H9 (cell line): ENCODE measurements at regions not wholly inside any gene's neighbourhood (a gene's known extent, or its start where the extent isn't known, plus 50 kb on each side); places are given as distances from the start of the nearest gene placed in this dataset.

Experiments
- DNase-seq: peaks from one replicate; pipeline ENCODE4 v3.0.0-alpha.2; 2017
- H2AFZ ChIP-seq: one replicate; pipeline ENCODE4 v1.6.1; 2013; ENCODE audit warnings: mild to moderate bottlenecking, low read length, control low read depth, moderate library complexity
- H2AK5ac ChIP-seq: 2 replicates; pipeline ENCODE4 v1.6.1; 2013; ENCODE audit warnings: low read length, control low read depth, mixed read lengths; ENCODE audit not compliant: insufficient read length
- H2BK120ac ChIP-seq: one replicate; pipeline ENCODE4 v1.6.1; 2013; ENCODE audit warnings: low read depth, mild to moderate bottlenecking, low read length, control low read depth, inconsistent platforms; ENCODE audit not compliant: poor library complexity, severe bottlenecking
- H2BK12ac ChIP-seq: 2 replicates; pipeline ENCODE4 v1.6.1; 2013; ENCODE audit warnings: low read length, control low read depth, mixed read lengths, low read depth; ENCODE audit not compliant: insufficient read length
- H2BK15ac ChIP-seq: 2 replicates; pipeline ENCODE4 v1.6.1; 2013; ENCODE audit warnings: low read depth, low read length, control low read depth
- H2BK20ac ChIP-seq: one replicate; pipeline ENCODE4 v1.6.1; 2013; ENCODE audit warnings: low read depth, mild to moderate bottlenecking, low read length, control low read depth, inconsistent platforms; ENCODE audit not compliant: poor library complexity, severe bottlenecking
- H2BK5ac ChIP-seq: 2 replicates; pipeline ENCODE4 v1.6.1; 2013; ENCODE audit warnings: low read length, control low read depth, mixed read lengths; ENCODE audit not compliant: insufficient read length
- H3K14ac ChIP-seq: 2 replicates; pipeline ENCODE4 v1.6.1; 2013; ENCODE audit warnings: low read length, control low read depth; ENCODE audit not compliant: insufficient read depth
- H3K18ac ChIP-seq: 2 replicates; pipeline ENCODE4 v1.6.1; 2013; ENCODE audit warnings: low read depth, mild to moderate bottlenecking, mixed read lengths, low read length, control low read depth; ENCODE audit not compliant: insufficient read length
- H3K23ac ChIP-seq: 2 replicates; pipeline ENCODE4 v1.6.1; 2013; ENCODE audit warnings: low read length, control low read depth, mixed read lengths, low read depth; ENCODE audit not compliant: insufficient read length
- H3K23me2 ChIP-seq: 2 replicates; pipeline ENCODE4 v1.6.1; 2013; ENCODE audit warnings: low read depth, mild to moderate bottlenecking, mixed read lengths, low read length, control low read depth; ENCODE audit not compliant: insufficient read length, poor library complexity, severe bottlenecking
- H3K27ac ChIP-seq: 2 replicates; pipeline ENCODE4 v1.5.1; 2013; ENCODE audit warnings: low read length, control low read depth, mixed read lengths, low read depth; ENCODE audit not compliant: insufficient read length
- H3K27me3 ChIP-seq: 2 replicates; pipeline ENCODE4 v1.6.1; 2013; ENCODE audit warnings: low read length, control low read depth, inconsistent platforms; ENCODE audit not compliant: insufficient read depth
- H3K4ac ChIP-seq: 2 replicates; pipeline ENCODE4 v1.6.1; 2013; ENCODE audit warnings: low read depth, mild to moderate bottlenecking, control low read depth, inconsistent platforms, low read length, moderate library complexity
- H3K4me1 ChIP-seq: 2 replicates; pipeline ENCODE4 v1.6.1; 2013; ENCODE audit warnings: low read length, control low read depth, inconsistent platforms; ENCODE audit not compliant: insufficient read depth
- H3K4me2 ChIP-seq: 2 replicates; pipeline ENCODE4 v1.6.1; 2013; ENCODE audit warnings: low read length, control low read depth, mixed read lengths; ENCODE audit not compliant: insufficient read length, insufficient read depth
- H3K56ac ChIP-seq: 2 replicates; pipeline ENCODE4 v1.6.1; 2013; ENCODE audit warnings: low read depth, mild to moderate bottlenecking, mixed read lengths, low read length, control low read depth; ENCODE audit not compliant: insufficient read length
- H3K79me1 ChIP-seq: 2 replicates; pipeline ENCODE4 v1.6.1; 2013; ENCODE audit warnings: low read depth, mild to moderate bottlenecking, moderate library complexity, low read length, control low read depth, inconsistent platforms; ENCODE audit not compliant: insufficient read depth, poor library complexity, severe bottlenecking
- H3K79me2 ChIP-seq: 2 replicates; pipeline ENCODE4 v1.6.1; 2013; ENCODE audit warnings: low read length, control low read depth, inconsistent platforms; ENCODE audit not compliant: insufficient read depth
- H3K9ac ChIP-seq: 2 replicates; pipeline ENCODE4 v1.6.1; 2013; ENCODE audit warnings: low read length, control low read depth, mixed read lengths; ENCODE audit not compliant: insufficient read length; ENCODE audit errors: extremely low read depth
- H3K9me3 ChIP-seq: one replicate; pipeline ENCODE4 v1.6.1; 2013; ENCODE audit warnings: low read depth, low read length, inconsistent platforms; ENCODE audit not compliant: control insufficient read depth
- H3T11ph ChIP-seq: one replicate; pipeline ENCODE4 v1.6.1; 2013; ENCODE audit warnings: mild to moderate bottlenecking, low read length, control low read depth, inconsistent platforms
- H4K20me1 ChIP-seq: one replicate; pipeline ENCODE4 v1.6.1; 2013; ENCODE audit not compliant: control insufficient read depth, insufficient read length, insufficient read depth
- H4K5ac ChIP-seq: 2 replicates; pipeline ENCODE4 v1.6.1; 2013; ENCODE audit warnings: low read depth, mild to moderate bottlenecking, mixed read lengths, low read length, control low read depth; ENCODE audit not compliant: insufficient read length
- H4K8ac ChIP-seq: replicated peaks from 2 replicates; pipeline ENCODE4 v1.6.1; 2013; ENCODE audit warnings: low read length, control low read depth, mixed read lengths, low read depth; ENCODE audit not compliant: insufficient read length
- H4K91ac ChIP-seq: 2 replicates; pipeline ENCODE4 v1.6.1; 2013; ENCODE audit warnings: low read depth, mild to moderate bottlenecking, moderate library complexity, mixed read lengths, low read length, control low read depth; ENCODE audit not compliant: insufficient read length
- H3K27ac Mint-ChIP-seq, 3 experiments: 2 replicates in 2 of 3; 3 replicates in 1 of 3; pipeline ENCODE4 v1.8.0; 2020 to 2021; ENCODE audit warnings: mixed read lengths in 3 of 3, mild to moderate bottlenecking in 1 of 3, moderate library complexity in 1 of 3
- H3K27me3 Mint-ChIP-seq: 2 replicates; pipeline ENCODE4 v1.8.0; 2021; ENCODE audit warnings: low read depth, mild to moderate bottlenecking, moderate library complexity, mixed read lengths
- H3K36me3 Mint-ChIP-seq, 3 experiments: 2 replicates in 2 of 3; 3 replicates in 1 of 3; pipeline ENCODE4 v1.8.0; 2020 to 2021; ENCODE audit warnings: low read depth in 3 of 3, mixed read lengths in 3 of 3; ENCODE audit not compliant: insufficient read depth in 1 of 3
- H3K4me1 Mint-ChIP-seq, 2 experiments: 2 replicates each; pipeline ENCODE4 v1.8.0; 2020; ENCODE audit warnings: mixed read lengths in 2 of 2
- H3K4me3 Mint-ChIP-seq, 2 experiments: 2 replicates in 1 of 2; 3 replicates in 1 of 2; pipeline ENCODE4 v1.8.0; 2020 to 2021; ENCODE audit warnings: mild to moderate bottlenecking in 2 of 2, mixed read lengths in 2 of 2, moderate library complexity in 1 of 2
- H3K9me3 Mint-ChIP-seq, 2 experiments: 2 replicates in 1 of 2; 3 replicates in 1 of 2; pipeline ENCODE4 v1.8.0; 2020; ENCODE audit warnings: mild to moderate bottlenecking in 2 of 2, mixed read lengths in 2 of 2, moderate library complexity in 1 of 2
- WGBS: extraction: QIAGEN DNeasy Blood & Tissue Kit; methylation state at CpG from one replicate; pipeline ENCODE4 v1.1.7; 2013; ENCODE audit warnings: missing lambda C conversion rate, low lambda C conversion rate, mixed read lengths; ENCODE audit not compliant: insufficient read length; ENCODE audit errors: extremely low coverage; 5-methylcytosine and 5-hydroxymethylcytosine counted together
- TF ChIP-seq, protein P1 (sequence below): fragments of 200-600 bp; sonication (generic); conservative IDR thresholded peaks from 3 replicates; pipeline ENCODE4 v1.8.0; 2021; ENCODE audit warnings: antibody characterized with exemption, mild to moderate bottlenecking

DNA sequence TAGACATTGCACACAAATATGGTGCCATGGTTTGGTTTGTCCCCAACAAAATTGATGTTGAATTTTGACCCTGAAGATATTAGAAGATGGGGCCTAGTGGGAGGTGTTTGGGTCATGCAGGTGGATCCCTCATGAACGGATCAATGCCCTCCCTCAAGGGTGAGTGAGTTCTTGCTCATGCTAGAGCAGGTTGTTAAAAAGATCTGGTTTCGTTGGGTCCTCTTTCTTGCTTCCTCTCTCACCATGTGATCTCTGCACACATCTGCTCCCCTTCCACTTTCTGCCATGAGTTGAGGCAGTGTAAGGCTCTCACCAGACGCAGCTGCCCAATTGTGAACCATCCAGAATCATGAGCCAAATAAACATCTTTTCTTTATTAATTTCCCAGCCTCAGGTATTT, 87.8 kb upstream of the MDFIC2 start:
- H3K4me1 ChIP-seq = no peaks in the 10 kb centered on the region
- no peaks in the 10 kb centered on the region for H3K23me2 ChIP-seq
- no peak overlapping the region for H2BK12ac ChIP-seq
- H2BK120ac ChIP-seq = no peak overlapping the region
- Mint-ChIP-seq H3K4me3 (no peak overlapping the region), H3K4me1 (no peaks in the 10 kb centered on the region), H3K27ac (no peak overlapping the region), H3K9me3 (0 out of 5 replicates have a peak, but pooled peaks cover under 1 to 2% of the 10 kb centered on the region in 2 experiments), H3K36me3 (no peaks in the 10 kb centered on the region), H3K27me3 (no peaks in the 10 kb centered on the region)
- no peaks in the 10 kb centered on the region for H3K79me2 ChIP-seq
- H2AK5ac ChIP-seq = no peak overlapping the region
- TF ChIP-seq, protein P1, sequence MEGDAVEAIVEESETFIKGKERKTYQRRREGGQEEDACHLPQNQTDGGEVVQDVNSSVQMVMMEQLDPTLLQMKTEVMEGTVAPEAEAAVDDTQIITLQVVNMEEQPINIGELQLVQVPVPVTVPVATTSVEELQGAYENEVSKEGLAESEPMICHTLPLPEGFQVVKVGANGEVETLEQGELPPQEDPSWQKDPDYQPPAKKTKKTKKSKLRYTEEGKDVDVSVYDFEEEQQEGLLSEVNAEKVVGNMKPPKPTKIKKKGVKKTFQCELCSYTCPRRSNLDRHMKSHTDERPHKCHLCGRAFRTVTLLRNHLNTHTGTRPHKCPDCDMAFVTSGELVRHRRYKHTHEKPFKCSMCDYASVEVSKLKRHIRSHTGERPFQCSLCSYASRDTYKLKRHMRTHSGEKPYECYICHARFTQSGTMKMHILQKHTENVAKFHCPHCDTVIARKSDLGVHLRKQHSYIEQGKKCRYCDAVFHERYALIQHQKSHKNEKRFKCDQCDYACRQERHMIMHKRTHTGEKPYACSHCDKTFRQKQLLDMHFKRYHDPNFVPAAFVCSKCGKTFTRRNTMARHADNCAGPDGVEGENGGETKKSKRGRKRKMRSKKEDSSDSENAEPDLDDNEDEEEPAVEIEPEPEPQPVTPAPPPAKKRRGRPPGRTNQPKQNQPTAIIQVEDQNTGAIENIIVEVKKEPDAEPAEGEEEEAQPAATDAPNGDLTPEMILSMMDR = no peak
- no peaks in the 10 kb centered on the region for H4K20me1 ChIP-seq
- H3K4ac ChIP-seq = no peak overlapping the region
- no peak overlapping the region for H4K8ac ChIP-seq
- H2BK20ac ChIP-seq = no peak overlapping the region
- no peak overlapping the region for H3K14ac ChIP-seq
- no peaks in the 10 kb centered on the region for H3K79me1 ChIP-seq
- no peak overlapping the region for H3K18ac ChIP-seq
- H4K5ac ChIP-seq = no peak overlapping the region
- H3K9ac ChIP-seq = no peak overlapping the region
- no peak overlapping the region for H3K56ac ChIP-seq
- no peak overlapping the region for H4K91ac ChIP-seq
- no peak for DNase-seq
- H2AFZ ChIP-seq = no peak overlapping the region
- H3K4me2 ChIP-seq = no peak overlapping the region
- no peak overlapping the region for H2BK15ac ChIP-seq
- H3T11ph ChIP-seq = no peak overlapping the region
- H3K27me3 ChIP-seq = no peaks in the 10 kb centered on the region
- no CpG with 5 or more reads among the region's 3 CpGs for WGBS
- H3K27ac ChIP-seq = no peak overlapping the region
- H3K9me3 ChIP-seq = no peaks in the 10 kb centered on the region
- H3K23ac ChIP-seq = no peak overlapping the region
- H2BK5ac ChIP-seq = no peak overlapping the region
